Upper lobe of left lung (tissue), 6 donors: ENCODE measurements at regions not wholly inside any gene's neighbourhood (a gene's known extent, or its start where the extent isn't known, plus 50 kb on each side); places are given as distances from the start of the nearest gene placed in this dataset.

Source experiments
- ATAC-seq, 2 donors: fragments of 200-7000 bp; cut with Tn5 transposase; one replicate each; pipeline ENCODE4 v1.9.1; 2022; ENCODE audit warnings: mild to moderate bottlenecking in 2 of 2, moderate library complexity in 2 of 2; ENCODE audit not compliant: low FRiP score in 2 of 2
- DNase-seq, 2 donors: peaks; one replicate each; pipeline ENCODE4 v3.0.0-alpha.2; 2019 to 2020
- H3K27ac ChIP-seq, 4 donors: fragments of 200-600 bp; sonication (generic); one replicate each; pipeline ENCODE4 v1.5.1; 2016 to 2019
- H3K27me3 ChIP-seq, 4 donors: fragments of 200-600 bp; sonication (generic); one replicate each; pipeline ENCODE4 v1.5.1; 2017 to 2019
- H3K36me3 ChIP-seq, 4 donors: fragments of 200-600 bp; sonication (generic); one replicate each; pipeline ENCODE4 v1.5.1; 2016 to 2019
- H3K4me1 ChIP-seq, 4 donors: fragments of 200-600 bp; sonication (generic); one replicate each; pipeline ENCODE4 v1.5.1; 2018 to 2019
- H3K4me3 ChIP-seq, 4 donors: fragments of 200-600 bp; sonication (generic); one replicate each; pipeline ENCODE4 v1.5.1; 2017 to 2019; ENCODE audit warnings: mild to moderate bottlenecking in 2 of 4, moderate library complexity in 1 of 4
- H3K9me3 ChIP-seq, 4 donors: fragments of 200-600 bp; sonication (generic); one replicate each; pipeline ENCODE4 v1.5.1; 2018 to 2019
- EP300 ChIP-seq, 4 donors: sonication (generic); formaldehyde crosslinking; IDR thresholded peaks; one replicate each; pipeline ENCODE4 v1.5.1; 2017; ENCODE audit warnings: antibody characterized with exemption in 4 of 4, control low read depth in 2 of 4
- POLR2A ChIP-seq, 4 donors: fragments of 450-650 bp; IDR thresholded peaks; one replicate each; pipeline ENCODE4 v1.5.1; 2016 to 2017; ENCODE audit warnings: antibody characterized with exemption in 4 of 4, mild to moderate bottlenecking in 2 of 4
- POLR2AphosphoS5 ChIP-seq, 2 donors: sonication (generic); formaldehyde crosslinking; IDR thresholded peaks; one replicate each; pipeline ENCODE4 v1.5.1; 2017; ENCODE audit warnings: antibody characterized with exemption in 2 of 2
- whole genome bisulfite sequencing, 2 donors: methylation state at CpG; one replicate each; pipeline ENCODE4 v1.1.5; 2017 to 2018; 5-methylcytosine and 5-hydroxymethylcytosine counted together
- TF ChIP-seq, protein P1 (sequence below), 6 experiments: fragments of 450-650 bp in 4 of 6; fragments of 200-600 bp in 2 of 6; sonication (generic) in 2 of 6; IDR thresholded peaks; one replicate each; pipeline ENCODE4 v1.5.1; 2016 to 2019; ENCODE audit warnings: antibody characterized with exemption in 6 of 6
- donor health status: DM: no; HTN: no; CAD: no; lungs with moderate emphysema.
- donor health status: DM: no; HTN: yes; CAD: no; lungs with severe emphysema.

DNA sequence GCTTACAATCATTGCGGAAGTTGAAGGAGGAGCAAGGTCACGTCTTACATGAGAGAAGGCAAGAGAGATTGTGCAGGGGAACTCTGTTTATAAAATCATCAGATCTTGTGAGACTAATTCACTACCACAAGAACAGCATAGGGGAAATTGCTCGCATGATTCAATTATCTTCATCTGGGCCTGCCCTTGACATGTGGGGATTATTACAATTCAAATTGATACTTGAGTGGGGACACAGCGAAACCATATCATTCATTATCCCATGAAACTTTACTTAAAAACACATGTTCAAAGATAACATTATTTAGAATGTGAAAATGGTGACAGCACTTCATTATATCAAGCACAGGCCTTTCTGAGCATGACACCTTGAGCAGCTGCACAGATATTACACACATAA lies 1087.8 kb downstream of the C4orf33 start:
- Histone ChIP-seq H3K27me3 (no peaks in the 10 kb centered on the region), H3K36me3 (no peaks in the 10 kb centered on the region), H3K9me3 (no peaks in the 10 kb centered on the region), H3K4me3 (no peak overlapping the region), H3K4me1 (no peaks in the 10 kb centered on the region), H3K27ac (no peak overlapping the region)
- 81 to 85% methylated on average over 4 of the region's 4 CpGs for WGBS, 2 donors
- TF ChIP-seq POLR2A (IDR thresholded peaks at IDR 0.05) (no peak), EP300 (IDR thresholded peaks at IDR 0.05) (no peak), POLR2AphosphoS5 (IDR thresholded peaks at IDR 0.05) (no peak)
- TF ChIP-seq, protein P1, sequence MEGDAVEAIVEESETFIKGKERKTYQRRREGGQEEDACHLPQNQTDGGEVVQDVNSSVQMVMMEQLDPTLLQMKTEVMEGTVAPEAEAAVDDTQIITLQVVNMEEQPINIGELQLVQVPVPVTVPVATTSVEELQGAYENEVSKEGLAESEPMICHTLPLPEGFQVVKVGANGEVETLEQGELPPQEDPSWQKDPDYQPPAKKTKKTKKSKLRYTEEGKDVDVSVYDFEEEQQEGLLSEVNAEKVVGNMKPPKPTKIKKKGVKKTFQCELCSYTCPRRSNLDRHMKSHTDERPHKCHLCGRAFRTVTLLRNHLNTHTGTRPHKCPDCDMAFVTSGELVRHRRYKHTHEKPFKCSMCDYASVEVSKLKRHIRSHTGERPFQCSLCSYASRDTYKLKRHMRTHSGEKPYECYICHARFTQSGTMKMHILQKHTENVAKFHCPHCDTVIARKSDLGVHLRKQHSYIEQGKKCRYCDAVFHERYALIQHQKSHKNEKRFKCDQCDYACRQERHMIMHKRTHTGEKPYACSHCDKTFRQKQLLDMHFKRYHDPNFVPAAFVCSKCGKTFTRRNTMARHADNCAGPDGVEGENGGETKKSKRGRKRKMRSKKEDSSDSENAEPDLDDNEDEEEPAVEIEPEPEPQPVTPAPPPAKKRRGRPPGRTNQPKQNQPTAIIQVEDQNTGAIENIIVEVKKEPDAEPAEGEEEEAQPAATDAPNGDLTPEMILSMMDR (IDR thresholded peaks at IDR 0.05) = no peak
- ATAC-seq (no peak), DNase-seq (no peak)

DNA sequence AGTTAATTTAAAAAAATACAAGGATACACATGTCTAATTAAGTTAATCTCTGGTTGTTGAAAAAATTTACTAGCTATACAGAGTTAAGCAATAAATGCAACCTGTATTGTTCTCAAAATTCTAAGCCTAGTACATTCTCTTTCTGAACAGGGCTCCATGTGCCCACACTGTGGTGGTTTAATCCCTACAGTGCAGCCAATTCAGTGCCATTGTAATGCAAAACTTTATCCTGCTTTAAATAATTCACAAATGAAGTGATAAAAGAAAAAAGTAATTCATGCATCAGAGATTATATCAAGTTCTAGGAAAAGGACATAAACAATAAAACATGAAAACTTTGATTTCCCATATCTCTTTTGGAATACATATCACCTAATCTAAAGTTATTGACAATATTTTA lies 1089.2 kb downstream of the C4orf33 start:
- DNase-seq = no peak
- Histone ChIP-seq H3K9me3 (no peaks in the 10 kb centered on the region), H3K27me3 (no peaks in the 10 kb centered on the region), H3K4me3 (no peak overlapping the region), H3K36me3 (no peaks in the 10 kb centered on the region), H3K27ac (no peak overlapping the region), H3K4me1 (no peaks in the 10 kb centered on the region)
- ATAC-seq = no peak
- TF ChIP-seq POLR2AphosphoS5 (IDR thresholded peaks at IDR 0.05) (no peak), EP300 (IDR thresholded peaks at IDR 0.05) (no peak), POLR2A (IDR thresholded peaks at IDR 0.05) (no peak)
- TF ChIP-seq, protein P1 (IDR thresholded peaks at IDR 0.05) = no peak

DNA sequence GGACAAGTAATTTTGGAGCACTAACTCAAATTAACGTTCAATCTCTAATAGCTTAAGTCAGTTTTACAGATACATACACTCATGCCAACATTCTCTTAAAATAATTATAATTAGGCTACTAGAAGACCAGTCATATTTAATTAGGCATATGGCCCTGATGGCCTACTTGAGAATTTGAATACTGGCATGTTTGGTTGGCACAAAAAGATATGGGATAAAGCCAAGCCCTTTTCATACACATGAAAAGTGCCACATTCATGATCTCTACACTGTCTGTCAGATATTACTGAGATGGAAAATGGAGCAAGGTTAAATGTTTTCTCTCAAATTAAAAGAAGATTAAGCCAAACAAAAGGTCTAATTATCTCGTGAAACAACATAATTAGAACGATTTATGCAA lies 1091.0 kb downstream of the C4orf33 start:
- Histone ChIP-seq H3K4me3 (no peak overlapping the region), H3K27me3 (no peaks in the 10 kb centered on the region), H3K27ac (no peak overlapping the region), H3K36me3 (no peaks in the 10 kb centered on the region), H3K9me3 (no peaks in the 10 kb centered on the region), H3K4me1 (no peaks in the 10 kb centered on the region)
- no peak for ATAC-seq
- TF ChIP-seq POLR2A (IDR thresholded peaks at IDR 0.05) = no peak
- TF ChIP-seq, protein P1 (IDR thresholded peaks at IDR 0.05) = no peak
- no peak for TF ChIP-seq EP300 (IDR thresholded peaks at IDR 0.05)
- TF ChIP-seq POLR2AphosphoS5 (IDR thresholded peaks at IDR 0.05) = no peak
- DNase-seq = no peak
- whole genome bisulfite sequencing, 2 donors = 56 to 81% methylated on average over 3 of the region's 3 CpGs

DNA sequence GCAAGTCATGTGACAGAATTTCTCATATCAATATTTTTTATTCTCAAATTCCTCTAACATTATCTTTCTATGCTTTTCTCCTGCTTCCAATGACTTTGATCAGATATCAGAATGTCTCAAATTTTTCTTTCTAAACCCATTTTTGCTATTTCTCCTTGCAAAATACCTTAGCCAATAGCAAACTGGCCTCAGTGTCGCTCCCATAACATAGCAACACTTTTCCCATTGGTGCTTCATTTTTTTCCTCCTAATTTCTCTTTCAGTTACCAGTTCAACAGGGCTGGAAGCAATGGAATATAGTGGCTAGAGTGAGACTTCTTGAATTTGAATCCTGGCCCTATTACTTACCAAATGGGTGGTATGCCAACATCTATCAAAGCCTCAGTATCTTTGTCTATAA lies 1091.6 kb downstream of the C4orf33 start:
- H3K4me3 ChIP-seq = no peak overlapping the region
- H3K36me3 ChIP-seq = no peaks in the 10 kb centered on the region
- no peak for DNase-seq
- H3K27me3 ChIP-seq = no peaks in the 10 kb centered on the region
- no peak overlapping the region for H3K27ac ChIP-seq
- TF ChIP-seq EP300 (IDR thresholded peaks at IDR 0.05) (no peak), POLR2AphosphoS5 (IDR thresholded peaks at IDR 0.05) (no peak), POLR2A (IDR thresholded peaks at IDR 0.05) (no peak)
- TF ChIP-seq, protein P1 (IDR thresholded peaks at IDR 0.05) = no peak
- no peak for ATAC-seq
- no peaks in the 10 kb centered on the region for H3K9me3 ChIP-seq
- H3K4me1 ChIP-seq = no peaks in the 10 kb centered on the region
- 92 to 96% methylated on average over 1 of the region's 1 CpG for WGBS, 2 donors

DNA sequence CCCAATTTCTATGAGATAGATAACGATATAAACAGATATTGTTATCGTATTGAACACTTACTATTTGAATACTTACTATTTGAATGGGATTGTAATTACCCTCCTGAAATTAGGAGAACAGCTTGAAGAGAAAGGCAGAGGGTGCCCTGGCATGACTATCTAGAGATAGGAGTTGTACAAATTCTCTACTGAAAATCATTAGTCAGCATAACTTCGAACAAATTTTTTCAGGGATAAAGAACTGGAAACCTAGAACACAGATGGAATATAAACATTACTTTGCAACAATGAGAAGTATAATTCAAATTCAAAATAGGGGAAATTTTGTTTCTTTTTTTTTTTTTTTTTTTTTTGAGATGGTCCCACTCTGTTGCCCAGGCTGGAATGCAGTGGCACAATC lies 1096.8 kb downstream of the C4orf33 start:
- Histone ChIP-seq H3K9me3 (no peaks in the 10 kb centered on the region), H3K27ac (no peak overlapping the region), H3K4me1 (no peaks in the 10 kb centered on the region), H3K36me3 (no peaks in the 10 kb centered on the region), H3K27me3 (no peaks in the 10 kb centered on the region), H3K4me3 (no peak overlapping the region)
- no peak for ATAC-seq
- DNase-seq = no peak
- TF ChIP-seq, protein P1 (IDR thresholded peaks at IDR 0.05) = no peak
- TF ChIP-seq POLR2AphosphoS5 (IDR thresholded peaks at IDR 0.05) = no peak
- no peak for TF ChIP-seq EP300 (IDR thresholded peaks at IDR 0.05)
- TF ChIP-seq POLR2A (IDR thresholded peaks at IDR 0.05) = no peak
- WGBS, 2 donors = 93 to 95% methylated on average over 3 of the region's 3 CpGs
